HG03565 (cell line): ENCODE measurements at regions not wholly inside any gene's neighbourhood (a gene's known extent, or its start where the extent isn't known, plus 50 kb on each side); places are given as distances from the start of the nearest gene placed in this dataset.

Experiments
- ATAC-seq: cut with Tn5 transposase; IDR thresholded peaks from one replicate; pipeline ENCODE4 v1.9.1; 2021; ENCODE audit warnings: mild to moderate bottlenecking, moderate library complexity; ENCODE audit not compliant: unreplicated experiment

DNA sequence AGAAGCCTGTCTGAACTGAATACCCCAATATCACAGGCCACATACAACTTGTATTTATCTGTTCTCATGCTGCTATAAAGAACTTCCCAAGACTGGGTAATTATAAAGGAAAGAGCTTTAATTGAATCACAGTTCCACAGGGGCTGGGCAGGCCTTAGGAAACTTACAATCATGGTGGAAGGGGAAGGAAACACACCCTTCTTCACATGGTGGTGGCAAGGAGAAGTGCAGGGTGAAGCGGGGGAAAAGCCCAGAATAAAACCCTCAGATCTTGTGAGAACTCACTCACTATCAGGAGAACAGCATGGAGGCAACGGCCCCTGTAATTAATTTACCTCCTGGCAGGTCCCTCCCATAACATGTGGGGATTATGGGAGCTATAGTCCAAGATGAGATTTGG is 50.3 kb upstream of the FNDC1 start:
- no peak for ATAC-seq

DNA sequence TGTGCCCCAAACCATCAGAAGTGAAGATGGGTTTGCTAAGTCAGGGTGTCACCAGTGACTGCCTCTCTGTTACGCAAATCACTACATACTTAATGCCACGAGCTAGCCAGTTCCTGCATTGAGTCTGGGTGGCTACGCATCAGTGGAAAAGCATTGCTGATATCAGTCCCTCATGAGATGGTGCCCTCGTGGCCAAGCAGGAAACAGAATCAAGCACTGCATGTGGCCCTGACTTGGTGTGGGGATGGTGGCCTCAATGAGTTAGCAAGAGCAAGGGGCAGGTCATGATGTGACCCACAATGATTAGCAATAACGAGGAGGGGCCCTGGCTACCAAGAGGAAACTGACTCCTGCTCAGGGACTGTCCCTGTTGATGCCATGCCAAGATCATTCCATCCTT is 51.6 kb upstream of the FNDC1 start:
- no peak for ATAC-seq

- ATAC-seq: no peak
Measured at GRCh38 chr6:159117046-159117445, 52.2 kb upstream of the FNDC1 start.

DNA sequence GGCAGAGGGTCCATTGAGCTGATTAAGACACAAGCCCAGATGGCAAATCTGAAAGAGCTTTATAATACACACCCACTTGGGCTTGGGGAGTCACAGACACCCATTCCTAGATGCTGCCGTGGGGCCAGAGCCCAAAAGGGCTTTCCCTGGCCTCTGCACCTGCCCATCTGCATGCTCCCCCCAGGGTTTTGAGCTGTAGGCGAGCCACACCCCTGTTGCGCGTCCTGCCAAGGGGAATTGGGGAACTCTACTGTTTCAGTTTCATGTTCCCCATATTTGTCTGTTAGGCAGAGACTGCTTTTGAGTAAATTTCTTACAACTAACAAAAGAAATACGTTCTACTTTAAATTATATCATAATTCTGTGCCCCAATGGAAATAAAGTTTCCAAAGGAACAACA is 52.9 kb upstream of the FNDC1 start:
- no peak for ATAC-seq

DNA sequence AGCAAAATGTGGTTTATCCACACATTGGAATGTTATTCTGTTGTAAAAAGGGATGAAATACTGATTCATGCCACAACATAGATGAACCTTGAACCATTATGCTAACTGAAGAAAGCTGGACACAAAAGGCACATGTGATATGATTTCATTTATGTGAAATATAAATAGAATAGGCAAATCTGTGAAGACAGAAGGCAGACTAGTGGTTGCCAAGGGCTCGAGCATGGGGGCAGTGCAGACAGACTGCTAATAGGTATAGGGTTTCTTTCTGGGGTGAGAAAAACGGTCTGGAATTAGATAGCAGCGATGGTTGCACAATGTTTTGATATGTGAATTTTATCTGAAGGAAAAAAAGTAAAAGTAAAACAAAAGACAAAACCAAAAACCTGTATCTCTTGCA is 54.6 kb upstream of the FNDC1 start:
- no peak for ATAC-seq

DNA sequence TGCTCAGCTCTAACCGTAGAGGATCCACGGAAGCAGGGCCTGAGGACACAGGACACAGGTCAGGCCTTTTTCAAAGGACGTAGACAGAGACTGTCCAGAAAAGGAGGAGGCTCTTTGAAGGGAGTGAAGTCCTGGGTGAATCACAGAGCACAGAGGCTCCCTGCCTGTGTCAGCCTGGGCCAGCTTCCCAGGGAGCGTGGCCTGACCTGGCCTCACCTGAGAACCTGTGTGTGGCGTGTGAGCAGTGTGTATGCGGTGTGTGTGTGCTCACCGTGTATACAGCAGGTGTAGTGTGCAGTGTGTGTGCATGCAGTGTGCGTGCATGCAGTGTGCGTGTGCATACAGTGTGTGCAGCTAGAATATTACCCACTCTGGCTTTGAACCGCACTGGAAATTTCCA is 56.0 kb upstream of the FNDC1 start:
- no peak for ATAC-seq

DNA sequence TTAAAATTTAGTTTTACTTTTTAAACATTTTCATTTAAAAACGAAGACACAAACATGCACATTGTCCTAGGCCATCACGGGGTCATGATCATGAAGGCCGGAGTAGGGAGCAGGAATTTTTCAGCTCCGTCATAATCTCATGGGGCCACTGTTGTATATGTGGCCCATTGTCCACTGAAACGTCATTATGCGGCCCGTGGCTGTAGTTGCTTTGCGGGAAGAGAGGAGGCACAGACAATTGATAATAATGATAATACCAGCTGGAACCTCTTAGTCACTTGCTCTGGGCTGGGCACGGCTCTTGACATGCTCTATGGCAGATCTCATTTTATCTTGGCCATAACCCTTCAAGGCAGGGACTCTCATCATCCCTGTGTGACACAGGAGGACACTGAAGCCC is 56.5 kb upstream of the FNDC1 start:
- ATAC-seq: no peak

- ATAC-seq: no peak
Measured at GRCh38 chr6:159110748-159111147, 58.5 kb upstream of the FNDC1 start.

- no peak for ATAC-seq
Measured at GRCh38 chr6:159110013-159110412, 59.2 kb upstream of the FNDC1 start.

DNA sequence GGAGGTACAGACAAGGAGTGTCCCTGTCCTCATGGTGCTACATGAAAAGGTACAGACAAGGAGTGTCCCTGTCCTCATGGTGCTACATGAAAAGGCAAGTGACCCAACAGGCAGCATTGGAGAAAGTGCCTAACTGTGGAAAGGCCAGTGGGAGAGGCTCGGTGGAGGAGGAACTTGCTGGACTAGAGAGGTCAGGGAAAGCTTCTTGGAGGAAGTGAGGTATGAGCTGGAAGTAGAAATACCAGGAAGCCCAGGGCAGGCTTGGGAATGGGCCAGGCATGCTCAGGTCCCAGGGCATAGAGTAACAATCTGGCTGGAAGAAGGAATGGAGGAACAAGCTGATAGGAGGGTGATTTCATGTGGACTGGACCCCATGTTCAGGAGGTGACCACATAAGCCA is 59.8 kb upstream of the FNDC1 start:
- no peak for ATAC-seq

DNA sequence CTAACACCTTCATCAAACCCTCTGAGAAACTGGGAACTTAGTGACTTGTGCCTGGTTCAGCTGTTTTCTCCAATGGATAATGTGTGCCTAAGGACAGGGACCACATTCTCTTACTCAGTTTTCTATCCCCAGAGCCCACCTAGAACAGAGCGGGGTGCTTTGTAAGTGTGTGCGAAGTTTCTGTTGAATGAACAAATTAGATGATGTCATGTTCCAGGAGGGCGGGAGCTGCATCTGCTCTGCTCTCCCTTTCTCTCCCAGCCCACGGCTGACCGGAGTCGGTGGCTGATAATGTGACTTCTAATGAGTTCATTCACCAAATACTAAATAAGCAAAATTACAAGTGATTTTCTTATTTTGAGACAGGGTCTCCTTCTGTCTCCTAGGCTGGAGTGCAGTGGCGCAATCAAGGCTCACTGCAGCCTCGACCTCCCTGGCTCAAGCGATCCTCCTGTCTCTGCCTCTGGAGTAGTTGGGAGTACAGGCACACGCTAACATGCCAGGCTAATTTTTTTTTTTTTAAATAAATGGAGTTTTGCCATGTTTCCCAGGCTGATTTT is 60.7 kb upstream of the FNDC1 start:
- ATAC-seq: no peak

DNA sequence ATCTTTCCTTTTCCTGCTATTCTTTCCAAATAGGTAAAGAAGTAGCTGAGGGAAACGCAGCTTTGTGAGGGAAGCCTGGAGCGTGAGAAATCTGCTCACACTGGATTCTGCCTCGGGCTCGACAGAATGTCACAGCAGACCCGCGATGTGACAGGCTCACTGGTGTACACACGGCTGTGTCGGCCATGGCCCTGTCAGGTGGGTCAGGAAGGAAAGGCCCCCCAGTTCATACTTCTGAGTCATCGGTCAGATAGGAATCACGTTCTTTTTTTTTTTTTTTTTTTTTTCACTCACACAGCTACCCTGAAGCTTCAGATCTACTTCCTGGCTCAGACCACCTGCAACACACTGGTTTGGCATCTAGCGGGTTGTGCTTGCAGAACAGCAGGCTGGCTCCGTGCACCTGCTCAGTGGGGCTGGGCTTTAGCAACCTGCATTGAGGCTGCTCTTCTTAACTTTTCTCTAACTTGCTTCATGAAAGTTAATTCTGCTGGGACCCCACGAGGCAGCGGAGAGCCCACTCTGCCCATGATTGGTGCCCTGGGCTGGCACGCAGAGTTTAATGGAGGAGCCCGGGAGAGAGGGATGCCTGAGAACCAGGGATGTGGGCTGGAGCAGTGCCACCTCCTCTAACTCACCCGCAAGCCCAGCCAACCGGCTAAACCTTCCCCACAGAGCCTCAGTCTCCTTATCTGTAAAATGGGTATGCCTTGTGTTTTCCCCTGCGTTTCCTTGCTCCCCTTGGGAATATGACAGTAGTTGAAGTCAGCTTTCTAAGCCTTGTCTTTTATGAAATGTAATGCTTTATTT is 61.5 kb upstream of the FNDC1 start:
- no peak for ATAC-seq

DNA sequence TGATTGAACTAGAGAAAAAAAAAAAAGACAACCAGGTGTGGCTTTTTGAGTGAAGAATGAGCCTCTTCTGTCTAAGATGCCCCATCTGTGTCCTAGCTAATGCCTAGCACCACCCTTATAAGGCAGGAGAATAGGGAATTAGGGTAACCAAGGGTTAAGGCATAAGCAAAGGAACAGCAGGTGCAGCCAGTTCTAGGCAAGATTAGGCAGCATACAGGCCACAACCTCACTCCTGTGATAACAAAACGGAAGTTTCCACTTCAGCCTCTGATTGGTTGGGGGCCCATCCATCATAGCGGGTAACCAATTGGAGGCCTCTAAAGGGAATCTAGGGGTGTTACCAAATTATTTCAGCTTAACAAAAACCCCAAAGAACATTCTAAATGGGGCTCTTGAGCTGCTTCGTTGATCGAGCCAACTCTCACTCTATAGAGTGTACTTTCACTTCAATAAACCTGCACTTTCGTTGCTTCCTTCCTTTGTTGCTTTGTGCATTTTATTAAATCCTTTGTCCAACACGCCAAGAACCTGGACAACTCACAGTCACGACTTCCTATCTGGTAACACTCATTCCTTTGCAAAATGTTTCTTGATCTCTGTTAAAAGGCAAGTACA is 61.9 kb upstream of the TAGAP start:
- ATAC-seq: peak; percentile 82

- no peak for ATAC-seq
Measured at GRCh38 chr6:159105716-159106115, 60.9 kb upstream of the TAGAP start.

DNA sequence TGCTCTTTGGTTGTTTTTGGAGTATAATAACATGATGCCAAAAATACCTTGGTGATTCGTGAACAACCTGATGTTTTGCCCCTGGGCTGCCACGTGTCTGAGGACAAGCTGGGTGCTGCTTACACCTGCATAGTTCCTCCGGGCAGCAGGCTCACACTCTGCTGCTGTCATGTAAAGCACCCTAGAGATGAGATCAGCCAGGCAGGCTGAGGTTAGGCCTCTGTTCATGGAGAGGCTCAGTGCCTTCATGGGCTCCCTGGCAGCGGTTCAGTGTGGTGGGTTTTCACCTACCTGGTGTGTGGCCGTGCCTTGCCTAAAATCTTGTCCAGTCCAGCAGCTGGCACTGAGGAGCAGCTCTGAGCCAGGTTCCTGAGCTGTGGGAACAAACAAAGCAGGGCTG is 60.1 kb upstream of the TAGAP start:
- no peak for ATAC-seq

- peak; percentile 45 for ATAC-seq
Measured at GRCh38 chr6:159104163-159104925, 59.6 kb upstream of the TAGAP start.

DNA sequence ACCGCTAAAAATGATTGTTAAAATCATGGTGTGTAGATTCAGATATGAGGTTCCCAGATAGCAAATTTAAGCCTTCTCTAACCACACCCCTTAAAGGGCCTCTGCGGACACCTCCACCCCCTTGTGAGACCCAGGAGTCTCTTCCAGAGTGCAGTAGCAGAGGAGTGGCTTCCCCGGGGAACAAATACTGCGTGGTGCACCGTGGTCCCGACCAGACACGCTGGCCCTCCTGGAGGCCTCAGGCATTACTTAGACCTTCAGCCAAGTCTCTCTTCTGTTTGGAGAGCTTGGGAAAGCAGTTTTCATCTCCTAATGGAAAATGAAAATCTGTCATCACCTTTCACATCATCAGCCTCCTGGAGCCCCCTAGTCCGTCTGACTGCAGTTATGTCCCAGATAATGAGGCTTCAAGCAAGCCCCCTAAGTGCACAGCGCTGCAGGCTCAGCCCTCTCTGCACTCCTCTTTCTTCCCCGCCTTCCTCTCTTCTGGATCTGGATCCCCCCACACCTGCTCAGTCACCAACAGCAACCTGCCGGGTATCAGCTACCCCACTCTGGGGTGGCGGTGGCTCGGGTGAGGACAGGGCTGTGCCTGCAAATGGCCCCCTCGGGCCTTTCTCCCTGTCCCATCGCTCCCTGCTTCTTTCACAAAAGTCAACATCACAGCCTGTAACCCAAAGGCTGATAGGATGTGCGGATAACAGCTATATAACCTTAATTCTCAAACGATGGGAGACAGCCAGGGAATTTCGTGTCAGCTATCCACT is 58.8 kb upstream of the TAGAP start:
- ATAC-seq: no peak

DNA sequence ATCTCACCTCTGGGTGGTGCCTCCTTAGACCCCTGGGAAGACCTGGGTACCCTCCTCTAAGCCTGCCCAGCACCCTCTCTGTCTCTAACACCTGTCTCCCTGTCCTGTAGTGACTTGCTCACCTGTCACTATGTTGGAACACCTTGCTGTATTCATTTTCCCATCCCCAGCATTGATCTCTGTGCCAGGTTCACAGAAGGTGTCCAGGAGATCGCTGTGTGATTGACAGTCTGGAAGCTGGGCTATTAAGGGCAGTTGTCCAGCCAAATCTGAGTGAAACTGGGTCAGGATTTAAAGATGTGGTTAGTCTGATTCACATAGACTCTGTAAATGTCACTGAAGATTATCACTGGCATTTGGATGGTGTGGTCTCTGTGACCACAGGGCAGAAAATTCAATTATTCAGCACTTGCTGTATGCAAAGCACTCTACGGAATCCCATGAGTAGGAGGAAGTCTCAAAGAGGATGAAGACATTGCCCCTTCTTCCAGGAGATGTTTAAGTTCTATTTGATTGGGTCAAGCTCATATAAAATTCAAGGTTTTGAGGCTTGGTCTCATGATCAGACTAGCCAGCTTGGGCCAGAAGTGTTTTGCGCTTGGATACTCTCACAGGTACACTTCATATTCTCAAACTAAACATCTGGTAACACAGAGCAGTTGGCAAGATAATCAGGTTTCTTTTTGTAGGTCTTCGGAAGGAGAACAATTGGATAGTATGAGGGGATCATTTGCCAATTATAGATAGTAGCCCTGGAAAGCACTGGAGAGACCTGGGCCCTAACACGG is 57.8 kb upstream of the TAGAP start:
- no peak for ATAC-seq

DNA sequence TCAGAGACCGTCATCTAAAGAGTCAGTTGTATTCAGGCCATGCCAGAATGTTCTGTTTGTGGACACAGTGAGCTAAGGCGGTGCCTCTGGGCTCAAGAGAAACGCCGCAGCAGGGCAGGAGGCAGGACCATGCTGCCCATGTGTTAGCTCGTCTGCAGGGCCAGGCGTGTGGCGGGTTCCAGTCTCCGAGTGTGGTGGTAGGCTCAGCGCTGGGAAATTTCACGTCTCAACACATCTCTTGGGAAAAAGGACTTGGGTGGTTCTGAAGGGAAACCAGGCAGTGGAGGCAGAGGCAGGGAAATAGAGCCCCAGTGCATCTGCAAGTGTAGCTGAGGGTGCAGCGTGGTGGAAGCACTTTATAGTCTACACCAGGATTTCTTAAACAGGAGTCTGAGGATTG is 56.9 kb upstream of the TAGAP start:
- no peak for ATAC-seq
